ENCODE measurements at regions not wholly inside any gene's neighbourhood (a gene's known extent, or its start where the extent isn't known, plus 50 kb on each side); places are given as distances from the start of the nearest gene placed in this dataset.

GRCh38 chr3:150084128-150084527 is 113.4 kb upstream of the PFN2 start:
- no peak for TF ChIP-seq CTCF (IDR thresholded peaks at IDR 0.05; ENCODE audit: extremely low read depth, missing control alignments)
- no peak for DNase-seq (ENCODE audit: low spot score)

- DNase-seq (ENCODE audit: low spot score) = no peak
- TF ChIP-seq CTCF (IDR thresholded peaks at IDR 0.05; ENCODE audit: extremely low read depth, missing control alignments) = no peak
These were observed 113.0 kb upstream of the PFN2 start for GRCh38 chr3:150083655-150084042.

- no peak for DNase-seq (ENCODE audit: low spot score)
- no peak for TF ChIP-seq CTCF (IDR thresholded peaks at IDR 0.05; ENCODE audit: extremely low read depth, missing control alignments)
These were observed 112.4 kb upstream of the PFN2 start for GRCh38 chr3:150082898-150083654.

GRCh38 chr3:150081084-150081483 is 110.4 kb upstream of the PFN2 start:
- no peak for DNase-seq (ENCODE audit: low spot score)
- TF ChIP-seq CTCF (IDR thresholded peaks at IDR 0.05; ENCODE audit: extremely low read depth, missing control alignments) = no peak

- no peak for TF ChIP-seq CTCF (IDR thresholded peaks at IDR 0.05; ENCODE audit: extremely low read depth, missing control alignments)
These were observed 109.5 kb upstream of the PFN2 start for GRCh38 chr3:150080058-150080730.

GRCh38 chr3:150079029-150079739 is 108.5 kb upstream of the PFN2 start:
- TF ChIP-seq CTCF (IDR thresholded peaks at IDR 0.05; ENCODE audit: extremely low read depth, missing control alignments) = no peak
- no peak for DNase-seq (ENCODE audit: low spot score)

More at GRCh38 chr3:150080058-150080730, 109.5 kb upstream of the PFN2 start:
- no peak for DNase-seq (ENCODE audit: low spot score)

All from GM20000 (cell line).